OCI-LY7 (cell line): ENCODE measurements at regions not wholly inside any gene's neighbourhood (a gene's known extent, or its start where the extent isn't known, plus 50 kb on each side); places are given as distances from the start of the nearest gene placed in this dataset.
"Not testable (repeated sequence)": the region's sequence is repeated elsewhere in the genome, so short reads cannot be mapped to it uniquely, and the experiment has no call there.

Experiments used
- BruUV-seq: library from RNA; stranded (reverse); fragments of 400-500 nt; replicated peaks from 2 replicates; lab custom pipeline; 2021; lab: Mats Ljungman, UMichigan
- CTCF ChIA-PET: fragments of 300-600 bp; sonication (Branson Sonifier 250); formaldehyde crosslinking; loops from one replicate; lab custom pipeline; 2022; ENCODE audit warnings: antibody characterized with exemption; ENCODE audit not compliant: unreplicated experiment; lab: Charles Lee
- POLR2A ChIA-PET: fragments of 300-600 bp; sonication (Branson Sonifier 250); formaldehyde crosslinking; loops from one replicate; lab custom pipeline; 2022; ENCODE audit warnings: antibody characterized with exemption; lab: Charles Lee
- DNase-seq: peaks from one replicate; pipeline ENCODE4 v3.0.0-alpha.2; 2015; ENCODE audit warnings: low spot score
- H2AFZ ChIP-seq: fragments of 200-600 bp; sonication (generic), shearing (Covaris generic); 2 replicates; pipeline ENCODE4 v1.6.1; 2014; ENCODE audit warnings: mild to moderate bottlenecking, antibody characterized with exemption, low read length, moderate library complexity
- H3K27ac ChIP-seq: fragments of 200-600 bp; sonication (generic); 2 replicates; pipeline ENCODE4 v1.5.1; 2014; ENCODE audit warnings: mixed run types, low read depth, mild to moderate bottlenecking, moderate library complexity, low read length, inconsistent platforms; ENCODE audit not compliant: poor library complexity, severe bottlenecking
- H3K36me3 ChIP-seq: fragments of 200-600 bp; sonication (generic); 2 replicates; pipeline ENCODE4 v1.6.1; 2014; ENCODE audit warnings: mild to moderate bottlenecking, antibody characterized with exemption, low read length, moderate library complexity, mixed read lengths; ENCODE audit not compliant: insufficient read depth
- H3K4me1 ChIP-seq: fragments of 200-600 bp; sonication (generic); 2 replicates; pipeline ENCODE4 v1.5.1; 2014; ENCODE audit warnings: mild to moderate bottlenecking, low read length; ENCODE audit not compliant: insufficient read depth, poor library complexity, severe bottlenecking
- H3K4me2 ChIP-seq: fragments of 200-600 bp; sonication (generic); 2 replicates; pipeline ENCODE4 v1.6.1; 2014; ENCODE audit warnings: mild to moderate bottlenecking, low read length
- H3K4me3 ChIP-seq: fragments of 200-600 bp; sonication (generic); 2 replicates; pipeline ENCODE4 v1.5.1; 2014; ENCODE audit warnings: mild to moderate bottlenecking, low read depth, low read length; ENCODE audit not compliant: poor library complexity, severe bottlenecking
- H3K79me2 ChIP-seq: fragments of 200-600 bp; sonication (generic); 2 replicates; pipeline ENCODE4 v1.6.1; 2016; ENCODE audit warnings: low read depth, mild to moderate bottlenecking, low read length, moderate library complexity, mixed read lengths; ENCODE audit not compliant: insufficient read depth
- H3K9me2 ChIP-seq: fragments of 200-600 bp; sonication (generic); 2 replicates; pipeline ENCODE4 v1.6.1; 2016; ENCODE audit warnings: mild to moderate bottlenecking, low read length, mixed read lengths; ENCODE audit not compliant: insufficient read depth
- H3K9me3 ChIP-seq: fragments of 200-600 bp; sonication (generic); 2 replicates; pipeline ENCODE4 v1.6.1; 2014; ENCODE audit warnings: mild to moderate bottlenecking, mixed run types, low read length, mixed read lengths
- H4K20me1 ChIP-seq: fragments of 200-600 bp; sonication (generic); 2 replicates; pipeline ENCODE4 v1.6.1; 2014; ENCODE audit warnings: mild to moderate bottlenecking, antibody characterized with exemption, low read length, moderate library complexity, mixed read lengths; ENCODE audit not compliant: insufficient read depth
- EZH2phosphoT487 ChIP-seq: fragments of 200-600 bp; sonication (generic); IDR thresholded peaks from 2 replicates; pipeline ENCODE4 v1.6.1; 2018; ENCODE audit warnings: low read depth, borderline replicate concordance, mild to moderate bottlenecking, mixed run types, antibody characterized with exemption, low read length, moderate library complexity, mixed read lengths
- intact Hi-C: fragments of 100-400 bp; cut with micrococcal nuclease; formaldehyde crosslinking; loops from one replicate; pipeline ENCODE4 v1.10.0; 2022; ENCODE audit not compliant: unreplicated experiment
- TF ChIP-seq, protein P1 (sequence below): fragments of 200-600 bp; sonication (generic); conservative IDR thresholded peaks from 2 replicates; pipeline ENCODE4 v1.5.1; 2014; ENCODE audit warnings: mild to moderate bottlenecking, antibody characterized with exemption, low read length, moderate library complexity, mixed read lengths

DNA sequence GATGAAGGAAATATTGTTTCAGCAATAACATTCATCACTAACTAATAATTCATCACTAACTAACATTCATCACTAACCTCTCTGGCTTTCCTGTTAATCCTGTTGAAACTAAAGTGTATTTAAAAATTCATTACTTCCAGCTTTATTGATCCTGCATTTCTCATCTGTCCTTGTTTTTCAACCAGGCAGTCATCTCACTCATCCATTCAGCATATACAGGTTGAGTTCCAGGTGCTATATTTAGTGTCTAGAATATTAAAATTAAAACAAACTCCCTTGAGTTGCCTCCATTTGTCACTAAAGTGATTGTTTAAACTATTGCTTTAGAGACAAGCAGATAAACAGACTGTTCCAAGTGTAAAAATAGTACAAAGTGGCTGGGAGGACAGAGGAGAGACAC, 58.1 kb downstream of the ATXN7L3B start:
- DNase-seq, result no peak
- no peak overlapping the region for H2AFZ ChIP-seq
- H3K9me2 ChIP-seq, result no peaks in the 10 kb centered on the region
- no TSS peak for BruUV-seq
- no peak overlapping the region for H3K4me2 ChIP-seq
- no peak overlapping the region for H3K27ac ChIP-seq
- CTCF ChIA-PET, result no interaction called here
- H3K79me2 ChIP-seq, result no peaks in the 10 kb centered on the region
- POLR2A ChIA-PET, result no interaction called here
- no peak overlapping the region for H3K4me3 ChIP-seq
- no peaks in the 10 kb centered on the region for H4K20me1 ChIP-seq
- intact Hi-C loops, result no loop called here
- H3K4me1 ChIP-seq, result no peaks in the 10 kb centered on the region
- TF ChIP-seq, protein P1, sequence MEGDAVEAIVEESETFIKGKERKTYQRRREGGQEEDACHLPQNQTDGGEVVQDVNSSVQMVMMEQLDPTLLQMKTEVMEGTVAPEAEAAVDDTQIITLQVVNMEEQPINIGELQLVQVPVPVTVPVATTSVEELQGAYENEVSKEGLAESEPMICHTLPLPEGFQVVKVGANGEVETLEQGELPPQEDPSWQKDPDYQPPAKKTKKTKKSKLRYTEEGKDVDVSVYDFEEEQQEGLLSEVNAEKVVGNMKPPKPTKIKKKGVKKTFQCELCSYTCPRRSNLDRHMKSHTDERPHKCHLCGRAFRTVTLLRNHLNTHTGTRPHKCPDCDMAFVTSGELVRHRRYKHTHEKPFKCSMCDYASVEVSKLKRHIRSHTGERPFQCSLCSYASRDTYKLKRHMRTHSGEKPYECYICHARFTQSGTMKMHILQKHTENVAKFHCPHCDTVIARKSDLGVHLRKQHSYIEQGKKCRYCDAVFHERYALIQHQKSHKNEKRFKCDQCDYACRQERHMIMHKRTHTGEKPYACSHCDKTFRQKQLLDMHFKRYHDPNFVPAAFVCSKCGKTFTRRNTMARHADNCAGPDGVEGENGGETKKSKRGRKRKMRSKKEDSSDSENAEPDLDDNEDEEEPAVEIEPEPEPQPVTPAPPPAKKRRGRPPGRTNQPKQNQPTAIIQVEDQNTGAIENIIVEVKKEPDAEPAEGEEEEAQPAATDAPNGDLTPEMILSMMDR, result no peak
- no peak for TF ChIP-seq EZH2phosphoT487
- no peaks in the 10 kb centered on the region for H3K9me3 ChIP-seq
- no peaks in the 10 kb centered on the region for H3K36me3 ChIP-seq

- no peaks in the 10 kb centered on the region for H3K4me1 ChIP-seq
- TF ChIP-seq EZH2phosphoT487, result no peak
- TF ChIP-seq, protein P1, result no peak
- no peak overlapping the region for H3K27ac ChIP-seq
- no peak for DNase-seq
- ChIA-PET POLR2A (no interaction called here), CTCF (no interaction called here)
- H4K20me1 ChIP-seq, result no peaks in the 10 kb centered on the region
- no peaks in the 10 kb centered on the region for H3K9me2 ChIP-seq
- H3K36me3 ChIP-seq, result no peaks in the 10 kb centered on the region
- H2AFZ ChIP-seq, result no peak overlapping the region
- H3K4me3 ChIP-seq, result no peak overlapping the region
- BruUV-seq, result no TSS peak
- no peak overlapping the region for H3K4me2 ChIP-seq
- H3K9me3 ChIP-seq, result no peaks in the 10 kb centered on the region
- no peaks in the 10 kb centered on the region for H3K79me2 ChIP-seq
- intact Hi-C loops, result no loop called here
These were observed 61.2 kb downstream of the ATXN7L3B start for GRCh38 chr12:74598819-74599218.

DNA sequence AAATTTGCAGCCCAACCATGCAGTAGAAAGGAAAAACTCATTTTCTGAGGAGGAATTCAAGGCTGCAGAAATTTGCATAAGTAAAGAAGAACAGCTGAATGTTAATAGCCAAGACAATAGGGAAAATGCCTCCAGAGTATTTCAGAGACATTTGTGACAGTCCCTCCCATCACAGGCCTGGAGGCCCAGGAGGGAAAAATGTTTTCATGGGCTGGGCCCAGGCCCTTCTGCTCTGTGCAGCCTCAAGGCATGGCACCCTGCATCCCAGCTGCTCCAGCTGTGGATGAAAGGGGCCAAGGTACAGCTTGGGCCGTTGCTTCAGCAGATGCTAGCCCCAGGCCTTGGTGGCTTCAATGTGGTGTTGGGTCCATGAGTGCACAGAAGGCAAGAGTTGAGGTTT, 62.3 kb downstream of the ATXN7L3B start:
- CTCF ChIA-PET, result no interaction called here
- no TSS peak for BruUV-seq
- H2AFZ ChIP-seq, result no peak overlapping the region
- H4K20me1 ChIP-seq, result no peaks in the 10 kb centered on the region
- POLR2A ChIA-PET, result no interaction called here
- DNase-seq, result no peak
- no peaks in the 10 kb centered on the region for H3K4me1 ChIP-seq
- H3K27ac ChIP-seq, result no peak overlapping the region
- no peaks in the 10 kb centered on the region for H3K79me2 ChIP-seq
- intact Hi-C loops, result no loop called here
- H3K9me3 ChIP-seq, result no peaks in the 10 kb centered on the region
- no peaks in the 10 kb centered on the region for H3K9me2 ChIP-seq
- TF ChIP-seq, protein P1, result no peak
- TF ChIP-seq EZH2phosphoT487, result no peak
- no peak overlapping the region for H3K4me2 ChIP-seq
- H3K36me3 ChIP-seq, result no peaks in the 10 kb centered on the region
- H3K4me3 ChIP-seq, result no peak overlapping the region

GRCh38 chr12:74600817-74601216, 63.2 kb downstream of the ATXN7L3B start:
- H3K4me3 ChIP-seq, intact Hi-C loops, H2AFZ ChIP-seq, BruUV-seq, H3K9me3 ChIP-seq, H3K27ac ChIP-seq, H3K36me3 ChIP-seq, DNase-seq, H3K9me2 ChIP-seq, POLR2A ChIA-PET, H3K4me2 ChIP-seq, H4K20me1 ChIP-seq, H3K79me2 ChIP-seq, H3K4me1 ChIP-seq: not testable (repeated sequence)
- CTCF ChIA-PET, result interaction anchor here (0.6 kb wide), 1 partner anchor 48 kb away, joined by 3 read pairs; no protein-coding TSS in a partner anchor
